MM.1S (cell line): ENCODE measurements at regions not wholly inside any gene's neighbourhood (a gene's known extent, or its start where the extent isn't known, plus 50 kb on each side); places are given as distances from the start of the nearest gene placed in this dataset.

Experiments used
- EZH2 ChIP-seq: fragments of 300-600 bp; sonication (generic); optimal IDR thresholded peaks from 2 replicates; pipeline ENCODE3; 2017; ENCODE audit warnings: low read depth, mild to moderate bottlenecking, antibody characterized with exemption, low read length, mixed read lengths
- TF ChIP-seq, protein P1 (sequence below): fragments of 300-600 bp; sonication (generic); IDR thresholded peaks from 2 replicates; pipeline ENCODE4 v1.5.1; 2016; ENCODE audit warnings: antibody characterized with exemption, low read length, mixed read lengths

DNA sequence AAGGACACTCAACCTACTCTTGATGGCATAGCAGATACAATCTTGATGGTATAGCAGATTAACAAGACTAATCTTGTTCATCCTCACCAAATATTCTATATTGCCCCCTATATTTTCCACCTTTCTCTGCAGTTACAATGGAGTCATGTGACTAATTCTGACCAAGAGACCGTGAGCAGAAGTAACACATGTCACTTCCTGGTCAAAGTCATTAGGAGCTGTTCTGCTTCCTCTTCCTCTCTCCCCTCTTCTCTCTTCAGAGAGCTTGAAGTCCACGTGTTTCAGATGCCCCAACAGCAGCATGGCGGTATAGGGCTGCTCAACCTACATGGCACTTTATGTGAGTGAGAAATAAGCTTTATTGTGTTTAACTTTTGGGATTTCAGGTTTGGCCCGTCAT, 55.3 kb upstream of the ERCC4 start:
- TF ChIP-seq, protein P1, sequence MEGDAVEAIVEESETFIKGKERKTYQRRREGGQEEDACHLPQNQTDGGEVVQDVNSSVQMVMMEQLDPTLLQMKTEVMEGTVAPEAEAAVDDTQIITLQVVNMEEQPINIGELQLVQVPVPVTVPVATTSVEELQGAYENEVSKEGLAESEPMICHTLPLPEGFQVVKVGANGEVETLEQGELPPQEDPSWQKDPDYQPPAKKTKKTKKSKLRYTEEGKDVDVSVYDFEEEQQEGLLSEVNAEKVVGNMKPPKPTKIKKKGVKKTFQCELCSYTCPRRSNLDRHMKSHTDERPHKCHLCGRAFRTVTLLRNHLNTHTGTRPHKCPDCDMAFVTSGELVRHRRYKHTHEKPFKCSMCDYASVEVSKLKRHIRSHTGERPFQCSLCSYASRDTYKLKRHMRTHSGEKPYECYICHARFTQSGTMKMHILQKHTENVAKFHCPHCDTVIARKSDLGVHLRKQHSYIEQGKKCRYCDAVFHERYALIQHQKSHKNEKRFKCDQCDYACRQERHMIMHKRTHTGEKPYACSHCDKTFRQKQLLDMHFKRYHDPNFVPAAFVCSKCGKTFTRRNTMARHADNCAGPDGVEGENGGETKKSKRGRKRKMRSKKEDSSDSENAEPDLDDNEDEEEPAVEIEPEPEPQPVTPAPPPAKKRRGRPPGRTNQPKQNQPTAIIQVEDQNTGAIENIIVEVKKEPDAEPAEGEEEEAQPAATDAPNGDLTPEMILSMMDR: no peak
- TF ChIP-seq EZH2: no peak
